ENCODE measurements at regions not wholly inside any gene's neighbourhood (a gene's known extent, or its start where the extent isn't known, plus 50 kb on each side); places are given as distances from the start of the nearest gene placed in this dataset.

DNA sequence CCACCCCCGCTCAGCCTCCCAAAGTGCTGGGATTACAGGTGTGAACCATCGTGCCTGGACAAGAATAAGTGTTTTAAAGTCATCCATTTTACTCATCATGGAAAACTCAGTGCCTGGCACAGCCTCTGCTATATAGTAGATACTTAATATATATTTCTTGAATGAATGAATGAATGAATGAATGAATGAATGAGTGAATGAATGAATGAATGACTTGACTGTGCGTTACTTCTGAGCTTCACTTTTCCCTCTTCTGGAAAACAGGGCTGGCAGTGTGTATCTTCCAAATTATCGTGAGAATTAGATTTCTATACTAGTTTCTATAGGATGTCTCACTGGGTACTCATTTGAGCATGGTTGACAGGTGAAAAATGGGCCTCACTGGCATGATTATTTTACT, 307.3 kb upstream of the ERCC4 start:
- ATAC-seq: no peak
- intact Hi-C loops (cut with micrococcal nuclease): no loop called here
- Mint-ChIP-seq H3K36me3 (no peaks in the 10 kb centered on the region), H3K9me3 (peaks cover 3 to 7% of the 10 kb centered on the region in 2 donors), H3K27ac (no peak overlapping the region), H3K27me3 (ENCODE audit: low read depth in 2 of 2) (peaks cover 0 to 5% of the 10 kb centered on the region in 2 donors), H3K4me3 (no peak overlapping the region), H3K4me1 (no peaks in the 10 kb centered on the region)
- H3K27me3 ChIP-seq (ENCODE audit: control insufficient read depth, insufficient read depth, low read length): no peaks in the 10 kb centered on the region
- H3K27ac ChIP-seq (ENCODE audit: low read length): no peak overlapping the region
- no peak for DNase-seq
- H3K4me3 ChIP-seq (ENCODE audit: low read length): no peak overlapping the region
- TF ChIP-seq, protein P1, sequence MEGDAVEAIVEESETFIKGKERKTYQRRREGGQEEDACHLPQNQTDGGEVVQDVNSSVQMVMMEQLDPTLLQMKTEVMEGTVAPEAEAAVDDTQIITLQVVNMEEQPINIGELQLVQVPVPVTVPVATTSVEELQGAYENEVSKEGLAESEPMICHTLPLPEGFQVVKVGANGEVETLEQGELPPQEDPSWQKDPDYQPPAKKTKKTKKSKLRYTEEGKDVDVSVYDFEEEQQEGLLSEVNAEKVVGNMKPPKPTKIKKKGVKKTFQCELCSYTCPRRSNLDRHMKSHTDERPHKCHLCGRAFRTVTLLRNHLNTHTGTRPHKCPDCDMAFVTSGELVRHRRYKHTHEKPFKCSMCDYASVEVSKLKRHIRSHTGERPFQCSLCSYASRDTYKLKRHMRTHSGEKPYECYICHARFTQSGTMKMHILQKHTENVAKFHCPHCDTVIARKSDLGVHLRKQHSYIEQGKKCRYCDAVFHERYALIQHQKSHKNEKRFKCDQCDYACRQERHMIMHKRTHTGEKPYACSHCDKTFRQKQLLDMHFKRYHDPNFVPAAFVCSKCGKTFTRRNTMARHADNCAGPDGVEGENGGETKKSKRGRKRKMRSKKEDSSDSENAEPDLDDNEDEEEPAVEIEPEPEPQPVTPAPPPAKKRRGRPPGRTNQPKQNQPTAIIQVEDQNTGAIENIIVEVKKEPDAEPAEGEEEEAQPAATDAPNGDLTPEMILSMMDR (IDR thresholded peaks at IDR 0.05): no peak
- no peaks in the 10 kb centered on the region for H3K4me1 ChIP-seq (ENCODE audit: control insufficient read depth, insufficient read depth, low read length)
- H3K9me3 ChIP-seq (ENCODE audit: control insufficient read depth, insufficient read depth, low read length): no peaks in the 10 kb centered on the region
- H3K36me3 ChIP-seq (ENCODE audit: control insufficient read depth, insufficient read depth, low read length): no peaks in the 10 kb centered on the region
- WGBS (ENCODE audit: insufficient coverage): 89% methylated on average over 4 of the region's 4 CpGs

DNA sequence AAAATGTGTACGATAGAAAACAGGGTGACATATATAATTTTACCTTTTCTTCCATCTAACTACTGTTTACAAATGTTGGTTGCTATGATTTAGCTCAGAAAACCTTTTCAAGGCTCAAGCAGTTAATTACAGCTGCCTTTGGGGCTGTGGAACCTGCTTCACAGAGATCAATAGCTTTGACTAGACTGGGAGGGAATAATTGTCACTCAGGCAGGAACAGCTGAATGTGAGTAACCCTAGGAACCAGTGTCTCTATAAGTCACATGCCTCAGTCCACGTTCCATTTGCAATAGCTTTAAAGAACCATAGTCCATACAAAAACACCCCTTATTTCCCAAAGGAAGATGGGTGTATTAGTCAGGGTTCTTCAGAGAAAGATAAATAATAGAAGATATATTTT, 306.8 kb upstream of the ERCC4 start:
- Histone ChIP-seq H3K4me1 (ENCODE audit: control insufficient read depth, insufficient read depth, low read length) (no peaks in the 10 kb centered on the region), H3K36me3 (ENCODE audit: control insufficient read depth, insufficient read depth, low read length) (no peaks in the 10 kb centered on the region), H3K9me3 (ENCODE audit: control insufficient read depth, insufficient read depth, low read length) (no peaks in the 10 kb centered on the region), H3K27ac (ENCODE audit: low read length) (no peak overlapping the region), H3K4me3 (ENCODE audit: low read length) (no peak overlapping the region), H3K27me3 (ENCODE audit: control insufficient read depth, insufficient read depth, low read length) (no peaks in the 10 kb centered on the region)
- Mint-ChIP-seq H3K27ac (no peak overlapping the region), H3K9me3 (peaks cover 3 to 7% of the 10 kb centered on the region in 2 donors), H3K4me3 (no peak overlapping the region), H3K4me1 (no peaks in the 10 kb centered on the region), H3K36me3 (no peaks in the 10 kb centered on the region), H3K27me3 (ENCODE audit: low read depth in 2 of 2) (peaks cover 0 to 5% of the 10 kb centered on the region in 2 donors)
- ATAC-seq (no peak), DNase-seq (no peak)
- intact Hi-C loops (cut with micrococcal nuclease): no loop called here
- WGBS (ENCODE audit: insufficient coverage): 80% methylated on average over 1 of the region's 2 CpGs
- TF ChIP-seq, protein P1 (IDR thresholded peaks at IDR 0.05): no peak

DNA sequence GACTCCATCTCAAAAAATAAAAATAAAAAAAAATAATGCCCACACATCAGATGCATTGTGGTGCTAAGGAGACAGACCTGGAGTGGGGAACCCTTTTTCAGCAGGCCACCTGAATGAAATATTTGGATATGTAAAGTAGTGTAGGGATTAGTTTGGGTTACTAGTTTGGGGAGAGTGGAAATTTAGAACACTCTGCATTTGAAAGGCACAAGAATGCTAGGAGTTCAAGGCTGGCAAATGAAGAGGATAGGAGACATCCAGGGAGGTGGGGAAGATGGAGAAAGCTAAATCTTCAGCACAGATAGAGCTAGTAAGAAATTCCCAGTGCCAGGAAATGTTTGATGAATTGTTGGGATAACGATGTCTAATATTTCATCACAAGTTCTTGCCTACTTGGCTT, 298.3 kb upstream of the ERCC4 start:
- Mint-ChIP-seq H3K27ac (no peak overlapping the region), H3K36me3 (no peaks in the 10 kb centered on the region), H3K4me3 (no peak overlapping the region), H3K9me3 (peaks cover 2% of the 10 kb centered on the region in 2 donors), H3K27me3 (ENCODE audit: low read depth in 2 of 2) (no peaks in the 10 kb centered on the region), H3K4me1 (no peaks in the 10 kb centered on the region)
- H3K27me3 ChIP-seq (ENCODE audit: control insufficient read depth, insufficient read depth, low read length): no peaks in the 10 kb centered on the region
- no peaks in the 10 kb centered on the region for H3K9me3 ChIP-seq (ENCODE audit: control insufficient read depth, insufficient read depth, low read length)
- WGBS (ENCODE audit: insufficient coverage): no CpG with 5 or more reads among the region's 1 CpG
- H3K27ac ChIP-seq (ENCODE audit: low read length): no peak overlapping the region
- H3K36me3 ChIP-seq (ENCODE audit: control insufficient read depth, insufficient read depth, low read length): no peaks in the 10 kb centered on the region
- intact Hi-C loops (cut with micrococcal nuclease): no loop called here
- H3K4me3 ChIP-seq (ENCODE audit: low read length): no peak overlapping the region
- DNase-seq (no peak), ATAC-seq (no peak)
- no peaks in the 10 kb centered on the region for H3K4me1 ChIP-seq (ENCODE audit: control insufficient read depth, insufficient read depth, low read length)
- TF ChIP-seq, protein P1 (IDR thresholded peaks at IDR 0.05): no peak

DNA sequence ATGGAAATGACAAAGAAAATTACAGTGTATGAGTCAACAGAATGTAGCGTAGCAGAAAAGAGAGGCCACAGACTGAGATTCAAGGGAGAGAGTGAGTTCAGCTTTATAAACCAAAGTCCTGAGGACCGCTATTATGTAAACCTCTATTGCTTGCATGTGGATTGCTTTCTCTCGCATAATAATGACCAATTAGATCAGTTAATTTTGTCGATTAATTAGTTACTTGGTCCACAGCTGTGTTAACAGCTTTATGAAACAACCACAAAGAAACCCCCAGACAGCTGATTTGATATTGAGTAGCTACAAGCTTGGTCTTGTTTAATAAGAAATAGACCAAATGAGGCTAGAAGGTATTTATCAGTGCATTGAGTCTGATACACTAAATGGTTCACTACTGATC, 291.8 kb upstream of the ERCC4 start:
- Mint-ChIP-seq H3K27ac (no peak overlapping the region), H3K4me3 (no peak overlapping the region), H3K27me3 (ENCODE audit: low read depth in 2 of 2) (no peaks in the 10 kb centered on the region), H3K36me3 (no peaks in the 10 kb centered on the region), H3K4me1 (no peaks in the 10 kb centered on the region), H3K9me3 (peaks cover 0 to 2% of the 10 kb centered on the region in 2 donors)
- Histone ChIP-seq H3K27me3 (ENCODE audit: control insufficient read depth, insufficient read depth, low read length) (no peaks in the 10 kb centered on the region), H3K4me1 (ENCODE audit: control insufficient read depth, insufficient read depth, low read length) (no peaks in the 10 kb centered on the region), H3K27ac (ENCODE audit: low read length) (no peak overlapping the region), H3K9me3 (ENCODE audit: control insufficient read depth, insufficient read depth, low read length) (no peaks in the 10 kb centered on the region), H3K4me3 (ENCODE audit: low read length) (no peak overlapping the region), H3K36me3 (ENCODE audit: control insufficient read depth, insufficient read depth, low read length) (no peaks in the 10 kb centered on the region)
- intact Hi-C loops (cut with micrococcal nuclease): no loop called here
- DNase-seq: no peak
- TF ChIP-seq, protein P1 (IDR thresholded peaks at IDR 0.05): no peak
- ATAC-seq: no peak
- 98% methylated on average over 3 of the region's 4 CpGs for WGBS (ENCODE audit: insufficient coverage)

Data from natural killer cell (primary cell).